ENCODE measurements at regions not wholly inside any gene's neighbourhood (a gene's known extent, or its start where the extent isn't known, plus 50 kb on each side); places are given as distances from the start of the nearest gene placed in this dataset.

DNA sequence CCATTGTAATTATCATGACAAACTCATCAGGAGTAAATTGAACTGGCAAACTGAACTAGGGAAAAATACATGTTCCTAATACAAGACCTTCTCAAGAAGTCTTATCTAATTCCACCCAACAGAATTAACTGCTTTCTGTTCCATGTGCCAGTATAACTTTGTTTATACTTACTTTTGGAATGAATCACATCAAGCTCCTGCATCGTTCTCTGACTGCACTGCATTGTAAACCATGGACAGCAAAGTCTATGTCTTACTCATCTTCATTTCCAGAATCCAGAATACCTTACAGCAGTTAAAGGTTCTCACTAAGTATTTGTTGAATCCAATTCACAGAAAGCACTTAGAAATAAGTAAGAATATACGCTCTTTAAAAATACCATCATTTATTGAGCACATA, 102.8 kb downstream of the PLK2 start:
- TF ChIP-seq, protein P1, sequence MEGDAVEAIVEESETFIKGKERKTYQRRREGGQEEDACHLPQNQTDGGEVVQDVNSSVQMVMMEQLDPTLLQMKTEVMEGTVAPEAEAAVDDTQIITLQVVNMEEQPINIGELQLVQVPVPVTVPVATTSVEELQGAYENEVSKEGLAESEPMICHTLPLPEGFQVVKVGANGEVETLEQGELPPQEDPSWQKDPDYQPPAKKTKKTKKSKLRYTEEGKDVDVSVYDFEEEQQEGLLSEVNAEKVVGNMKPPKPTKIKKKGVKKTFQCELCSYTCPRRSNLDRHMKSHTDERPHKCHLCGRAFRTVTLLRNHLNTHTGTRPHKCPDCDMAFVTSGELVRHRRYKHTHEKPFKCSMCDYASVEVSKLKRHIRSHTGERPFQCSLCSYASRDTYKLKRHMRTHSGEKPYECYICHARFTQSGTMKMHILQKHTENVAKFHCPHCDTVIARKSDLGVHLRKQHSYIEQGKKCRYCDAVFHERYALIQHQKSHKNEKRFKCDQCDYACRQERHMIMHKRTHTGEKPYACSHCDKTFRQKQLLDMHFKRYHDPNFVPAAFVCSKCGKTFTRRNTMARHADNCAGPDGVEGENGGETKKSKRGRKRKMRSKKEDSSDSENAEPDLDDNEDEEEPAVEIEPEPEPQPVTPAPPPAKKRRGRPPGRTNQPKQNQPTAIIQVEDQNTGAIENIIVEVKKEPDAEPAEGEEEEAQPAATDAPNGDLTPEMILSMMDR (IDR thresholded peaks at IDR 0.05): no peak

DNA sequence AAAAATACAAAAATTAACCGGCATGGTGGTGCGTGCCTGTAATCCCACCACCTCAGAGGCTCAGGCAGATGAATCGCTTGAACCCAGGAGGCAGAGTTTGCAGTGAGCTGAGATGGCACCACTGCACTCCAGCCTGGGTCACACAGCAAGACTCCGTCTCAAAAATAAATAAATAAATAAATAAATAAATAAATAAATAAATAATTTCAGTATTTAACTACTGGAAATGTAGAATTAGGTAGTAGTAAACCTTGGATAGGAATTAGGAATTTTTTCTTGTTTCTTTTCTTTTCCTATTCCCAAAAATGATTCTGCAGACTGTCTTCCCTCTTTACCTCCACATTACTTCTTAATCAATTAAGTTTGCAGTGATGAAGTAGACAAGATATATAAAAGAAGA, 103.2 kb downstream of the PLK2 start:
- TF ChIP-seq, protein P1 (IDR thresholded peaks at IDR 0.05): no peak

DNA sequence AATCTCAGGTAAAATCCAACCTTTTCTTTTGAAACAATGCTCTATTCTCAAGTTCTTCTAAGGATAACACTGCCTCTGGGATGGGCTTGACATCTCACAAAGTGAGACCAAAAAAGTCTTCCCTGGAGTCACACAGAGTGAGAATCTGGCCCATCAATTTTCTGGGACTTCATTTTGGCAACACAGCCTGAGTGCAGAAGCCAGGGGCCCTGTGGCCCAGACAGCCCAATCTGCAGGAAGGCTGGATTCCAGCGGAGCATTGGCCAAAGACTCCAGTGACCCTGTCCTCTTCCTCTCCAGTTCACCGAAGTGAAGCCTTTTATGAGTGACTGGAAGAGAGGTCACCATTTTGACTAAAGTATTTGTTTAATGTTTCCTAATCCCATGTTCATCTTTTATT, 105.1 kb downstream of the PLK2 start:
- TF ChIP-seq, protein P1 (IDR thresholded peaks at IDR 0.05): no peak

DNA sequence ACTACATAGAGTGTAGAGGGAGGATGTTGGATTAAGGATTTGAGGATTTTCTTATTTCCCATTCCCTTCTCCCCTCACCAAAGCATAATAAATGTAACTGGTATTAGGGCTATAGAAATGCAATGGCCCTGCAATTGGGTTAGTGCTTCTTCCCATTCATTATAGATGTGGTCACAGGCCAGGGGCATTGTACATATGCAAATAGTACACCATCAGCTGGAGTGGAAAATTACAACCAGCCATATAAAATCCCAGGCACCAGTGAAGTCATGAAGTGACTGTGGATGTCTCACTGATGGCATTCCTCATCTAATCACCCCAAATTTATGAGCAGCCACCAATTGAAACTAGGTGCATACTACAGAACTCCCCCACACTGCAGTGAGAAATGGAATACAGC, 105.9 kb downstream of the PLK2 start:
- TF ChIP-seq, protein P1 (IDR thresholded peaks at IDR 0.05): no peak

DNA sequence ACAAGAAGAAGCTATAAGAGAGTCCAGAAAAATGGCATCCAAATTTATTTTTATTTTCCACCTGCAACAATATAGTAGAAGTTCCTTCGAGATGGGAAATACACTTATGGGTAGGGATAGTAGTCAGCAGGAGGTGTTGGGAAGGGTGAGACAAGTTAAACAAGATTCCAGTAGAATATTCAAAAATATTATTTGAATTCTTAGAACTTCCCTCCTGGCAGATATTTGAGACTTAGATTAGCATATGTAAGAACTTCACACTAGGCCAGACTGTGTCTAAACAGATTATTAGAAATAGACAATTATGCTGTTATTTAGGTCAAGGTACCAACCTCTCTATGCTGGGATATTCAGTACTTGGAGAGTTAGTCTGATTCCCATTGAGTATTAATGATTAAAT, 108.7 kb downstream of the PLK2 start:
- TF ChIP-seq, protein P1 (IDR thresholded peaks at IDR 0.05): no peak

DNA sequence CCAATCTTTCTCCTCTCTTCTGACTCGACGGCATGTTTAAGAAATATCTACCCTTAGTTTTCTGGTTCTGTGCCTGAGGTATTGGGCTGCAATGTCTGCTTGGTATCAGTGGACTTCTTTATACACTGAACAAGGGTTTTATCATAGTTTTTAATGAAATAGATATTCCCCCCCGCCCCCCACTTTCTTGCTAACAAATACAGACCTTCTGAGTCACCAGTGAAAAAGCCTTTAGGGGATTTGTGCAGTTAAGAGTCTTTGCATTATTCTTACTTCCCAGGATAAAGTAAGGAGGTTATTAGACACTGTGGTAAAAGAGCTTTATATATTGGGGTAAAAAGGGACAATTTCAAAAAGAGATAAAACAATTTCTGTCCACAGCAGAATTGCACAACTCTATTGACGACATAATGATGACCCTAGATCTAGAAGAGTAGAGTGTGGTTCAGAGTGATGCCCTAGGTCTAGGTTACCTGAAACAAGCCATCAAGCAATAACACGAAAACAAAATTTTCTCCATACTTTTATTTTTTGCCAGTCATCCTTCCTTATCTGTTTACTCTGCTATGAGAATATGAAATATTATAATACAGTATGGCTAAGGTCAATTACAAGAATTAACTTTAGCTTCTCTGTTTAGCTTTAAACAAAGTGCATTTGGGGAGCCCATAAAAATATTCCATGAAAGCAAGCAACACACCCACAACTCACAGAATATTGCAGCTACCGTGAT, 110.7 kb downstream of the PLK2 start:
- TF ChIP-seq, protein P1 (IDR thresholded peaks at IDR 0.05): no peak

DNA sequence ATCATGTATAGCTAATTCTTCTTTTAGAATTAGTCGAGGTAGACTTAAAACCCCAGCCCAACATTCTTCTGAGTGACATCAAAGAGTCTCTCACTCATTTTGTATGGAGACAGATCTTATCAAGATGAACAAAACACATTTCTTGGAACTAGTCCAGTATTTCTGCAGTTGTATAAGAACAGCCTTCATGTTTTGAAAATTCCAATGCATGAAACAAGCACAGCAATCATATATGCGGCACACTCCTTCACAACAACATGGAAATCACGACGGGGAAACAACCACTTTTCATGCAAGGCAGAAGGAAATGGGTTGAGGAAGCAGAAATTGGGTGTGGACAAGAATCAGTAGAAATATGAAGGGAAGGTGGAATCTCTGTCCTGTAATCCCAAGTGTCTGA, 113.8 kb downstream of the PLK2 start:
- TF ChIP-seq, protein P1 (IDR thresholded peaks at IDR 0.05): no peak

DNA sequence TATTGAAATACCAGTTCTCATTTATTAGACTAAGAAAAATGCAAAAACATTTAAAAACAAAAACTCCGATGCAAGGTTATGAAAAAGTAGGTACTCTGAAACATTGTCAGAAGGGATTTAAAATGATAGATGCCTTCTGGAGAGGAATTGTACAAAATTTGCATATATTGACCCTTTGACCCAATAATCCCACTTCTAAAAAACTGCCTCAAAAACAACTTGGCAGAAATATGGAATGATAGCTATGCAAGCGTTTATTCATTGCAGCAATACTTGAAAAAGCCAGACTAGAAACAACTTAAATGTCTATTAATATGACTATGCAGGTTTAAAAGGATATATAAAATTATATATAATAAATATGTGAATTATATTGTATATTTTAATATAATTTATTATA, 118.4 kb downstream of the PLK2 start:
- TF ChIP-seq, protein P1 (IDR thresholded peaks at IDR 0.05): no peak
